Thyroid gland (tissue), 4 donors: ENCODE measurements at regions not wholly inside any gene's neighbourhood (a gene's known extent, or its start where the extent isn't known, plus 50 kb on each side); places are given as distances from the start of the nearest gene placed in this dataset.

Experiments
- CTCF ChIP-seq, 6 experiments: fragments of 200-600 bp in 3 of 6; fragments of 450-650 bp in 3 of 6; sonication (generic) in 3 of 6; IDR thresholded peaks; one replicate each; pipeline ENCODE4 v1.5.1; 2016 to 2019; ENCODE audit warnings: antibody characterized with exemption in 6 of 6, mild to moderate bottlenecking in 2 of 6, inconsistent platforms in 1 of 6, moderate library complexity in 1 of 6
- POLR2A ChIP-seq, 2 donors: fragments of 450-650 bp; IDR thresholded peaks; one replicate each; pipeline ENCODE4 v1.6.1; 2017; ENCODE audit warnings: antibody characterized with exemption in 2 of 2, mild to moderate bottlenecking in 2 of 2, moderate library complexity in 1 of 2

- no peak for TF ChIP-seq CTCF (IDR thresholded peaks at IDR 0.05)
- no peak for TF ChIP-seq POLR2A (IDR thresholded peaks at IDR 0.05)
Observed at GRCh38 chr11:91326280-91326679, 898.3 kb upstream of the FAT3 start.
